ENCODE measurements at regions not wholly inside any gene's neighbourhood (a gene's known extent, or its start where the extent isn't known, plus 50 kb on each side); places are given as distances from the start of the nearest gene placed in this dataset.

GRCh38 chr13:109869312-109870237 is 83.2 kb upstream of the IRS2 start:
- DNase-seq (peak in 12 of 35 experiments; percentile 0 to 12 (median 5)), ATAC-seq (replicated peaks in 1 of 4) (peak in 3 of 4 experiments; percentile 46 to 84 (median 54))
- Mint-ChIP-seq H3K27ac (no peak overlapping the region), H3K4me1 (peaks cover 0 to 5% (median 3%) of the 10 kb centered on the region in 3 donors), H3K9me3 (no peaks in the 10 kb centered on the region), H3K36me3 (no peaks in the 10 kb centered on the region), H3K4me3 (peak overlapping the region; percentile 34 to 81 (median 37)), H3K27me3 (peaks cover 18 to 32% of the 10 kb centered on the region in 2 donors)
- Histone ChIP-seq H3K36me3 (ENCODE audit: control insufficient read depth in 2 of 2, extremely low read depth in 1 of 2, insufficient read depth in 1 of 2, low read length in 1 of 2) (no peaks in the 10 kb centered on the region), H3K4me1 (ENCODE audit: control insufficient read depth in 1 of 2, extremely low read depth in 1 of 2, insufficient read depth in 2 of 2, low read length in 2 of 2) (peaks cover 0 to 3% of the 10 kb centered on the region in 2 experiments), H3K27ac (ENCODE audit: low read length) (no peak overlapping the region), H3K27me3 (replicated peaks in 1 of 2; ENCODE audit: control insufficient read depth in 2 of 2, extremely low read depth in 1 of 2, insufficient read depth in 2 of 2, low read length in 1 of 2) (peaks cover 9 to 21% of the 10 kb centered on the region in 2 experiments), H3K9me3 (no peaks in the 10 kb centered on the region), H3K4me3 (ENCODE audit: control insufficient read depth in 1 of 2, extremely low read depth in 1 of 2, low read length in 1 of 2) (peak overlapping the region in 1 of 2 donors; percentile 39)
- POLR2A ChIA-PET = no interaction called here
- CTCF ChIA-PET = no interaction called here
- WGBS (ENCODE audit: insufficient coverage) = 51% methylated on average over 36 of the region's 43 CpGs

DNA sequence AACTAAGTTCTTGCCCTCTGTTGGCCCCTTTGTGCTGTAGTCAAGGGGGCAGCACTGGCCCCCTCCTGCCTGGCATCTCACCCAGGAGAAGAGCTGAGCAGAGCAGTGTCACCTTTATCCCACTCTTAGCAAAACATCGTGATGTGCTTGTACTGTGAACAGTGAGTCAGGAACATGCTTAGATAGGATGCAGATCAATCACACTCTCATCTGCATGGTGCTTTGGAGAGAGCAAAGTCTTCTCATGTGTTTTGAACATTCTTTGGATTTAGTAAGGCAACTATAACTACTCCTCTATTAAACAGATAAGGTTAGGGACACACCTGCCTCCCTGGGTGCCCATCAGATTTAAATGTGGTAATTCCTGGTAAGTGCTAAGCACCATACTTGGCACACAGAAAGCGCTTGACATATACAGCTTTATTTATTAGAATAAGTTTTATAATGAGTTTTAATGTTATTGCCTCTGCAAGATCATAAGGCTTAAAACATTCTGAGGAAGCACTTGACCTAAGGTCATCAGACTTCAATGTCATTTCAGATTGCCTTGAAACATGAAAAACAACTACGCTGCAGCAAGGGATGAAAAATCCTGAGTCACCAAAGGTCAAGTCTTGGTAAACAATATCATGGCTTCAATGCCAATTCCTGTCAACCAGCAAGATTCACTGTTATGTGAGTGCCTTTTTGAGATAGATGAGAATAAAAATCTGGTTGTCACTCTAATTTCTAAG is 82.4 kb upstream of the IRS2 start:
- Histone ChIP-seq H3K27me3 (replicated peaks in 1 of 2; ENCODE audit: control insufficient read depth in 2 of 2, extremely low read depth in 1 of 2, insufficient read depth in 2 of 2, low read length in 1 of 2) (peaks cover 9 to 20% of the 10 kb centered on the region in 2 experiments), H3K4me1 (ENCODE audit: control insufficient read depth in 1 of 2, extremely low read depth in 1 of 2, insufficient read depth in 2 of 2, low read length in 2 of 2) (peaks cover 0 to 3% of the 10 kb centered on the region in 2 experiments), H3K36me3 (ENCODE audit: control insufficient read depth in 2 of 2, extremely low read depth in 1 of 2, insufficient read depth in 1 of 2, low read length in 1 of 2) (no peaks in the 10 kb centered on the region), H3K4me3 (ENCODE audit: control insufficient read depth in 1 of 2, extremely low read depth in 1 of 2, low read length in 1 of 2) (no peak overlapping the region), H3K9me3 (no peaks in the 10 kb centered on the region), H3K27ac (ENCODE audit: low read length) (no peak overlapping the region)
- Mint-ChIP-seq H3K27ac (no peak overlapping the region), H3K4me1 (peaks cover 0 to 5% (median 3%) of the 10 kb centered on the region in 3 donors), H3K27me3 (peaks cover 18 to 24% of the 10 kb centered on the region in 2 donors), H3K9me3 (no peaks in the 10 kb centered on the region), H3K4me3 (peak overlapping the region in 2 of 3 donors; percentile 34 to 81), H3K36me3 (no peaks in the 10 kb centered on the region)
- CTCF ChIA-PET = no interaction called here
- 60% methylated on average over 1 of the region's 3 CpGs for WGBS (ENCODE audit: insufficient coverage)
- POLR2A ChIA-PET = no interaction called here
- no peak for DNase-seq
- ATAC-seq (replicated peaks in 1 of 4) = no peak

DNA sequence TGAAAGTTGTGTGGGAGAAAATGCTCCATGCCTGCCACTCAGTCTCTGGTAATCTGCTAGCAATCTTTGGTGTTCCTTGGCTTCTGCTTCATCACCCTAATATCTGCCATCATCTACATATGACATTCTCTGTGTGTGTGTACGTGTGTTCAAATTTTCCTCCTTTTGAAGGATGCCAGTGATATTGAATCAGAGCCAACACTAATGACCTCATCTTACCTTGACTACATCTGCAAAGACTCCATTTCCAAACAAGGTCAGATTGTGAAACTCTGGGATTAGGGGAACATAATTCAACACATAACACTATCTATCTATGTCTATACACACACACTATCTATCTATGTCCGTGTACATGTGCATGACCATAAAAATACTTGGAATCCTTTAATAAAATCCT is 81.4 kb upstream of the IRS2 start:
- peaks cover 9 to 16% of the 10 kb centered on the region in 2 experiments for H3K27me3 ChIP-seq (replicated peaks in 1 of 2; ENCODE audit: control insufficient read depth in 2 of 2, extremely low read depth in 1 of 2, insufficient read depth in 2 of 2, low read length in 1 of 2)
- no peaks in the 10 kb centered on the region for H3K9me3 ChIP-seq
- Mint-ChIP-seq H3K27me3 (peaks cover 25% of the 10 kb centered on the region in 2 donors), H3K9me3 (no peaks in the 10 kb centered on the region), H3K4me1 (peaks cover 0 to 5% (median 3%) of the 10 kb centered on the region in 3 donors), H3K27ac (no peak overlapping the region), H3K36me3 (no peaks in the 10 kb centered on the region), H3K4me3 (no peak overlapping the region)
- H3K27ac ChIP-seq (ENCODE audit: low read length) = no peak overlapping the region
- no peak overlapping the region for H3K4me3 ChIP-seq (ENCODE audit: control insufficient read depth in 1 of 2, extremely low read depth in 1 of 2, low read length in 1 of 2)
- WGBS (ENCODE audit: insufficient coverage) = 60% methylated on average over 1 of the region's 2 CpGs
- DNase-seq (no peak), ATAC-seq (replicated peaks in 1 of 4) (no peak)
- CTCF ChIA-PET = no interaction called here
- POLR2A ChIA-PET = no interaction called here
- H3K4me1 ChIP-seq (ENCODE audit: control insufficient read depth in 1 of 2, extremely low read depth in 1 of 2, insufficient read depth in 2 of 2, low read length in 2 of 2) = peaks cover 0 to 3% of the 10 kb centered on the region in 2 experiments
- no peaks in the 10 kb centered on the region for H3K36me3 ChIP-seq (ENCODE audit: control insufficient read depth in 2 of 2, extremely low read depth in 1 of 2, insufficient read depth in 1 of 2, low read length in 1 of 2)

GRCh38 chr13:109862627-109863026 is 76.2 kb upstream of the IRS2 start:
- Histone ChIP-seq H3K4me3 (ENCODE audit: control insufficient read depth in 1 of 2, extremely low read depth in 1 of 2, low read length in 1 of 2) (no peak overlapping the region), H3K27ac (ENCODE audit: low read length) (no peak overlapping the region), H3K9me3 (no peaks in the 10 kb centered on the region), H3K36me3 (ENCODE audit: control insufficient read depth in 2 of 2, extremely low read depth in 1 of 2, insufficient read depth in 1 of 2, low read length in 1 of 2) (no peaks in the 10 kb centered on the region), H3K27me3 (replicated peaks in 1 of 2; ENCODE audit: control insufficient read depth in 2 of 2, extremely low read depth in 1 of 2, insufficient read depth in 2 of 2, low read length in 1 of 2) (peaks cover 6 to 18% of the 10 kb centered on the region in 2 experiments), H3K4me1 (ENCODE audit: control insufficient read depth in 1 of 2, extremely low read depth in 1 of 2, insufficient read depth in 2 of 2, low read length in 2 of 2) (no peaks in the 10 kb centered on the region)
- Mint-ChIP-seq H3K27me3 (peaks cover 38 to 46% of the 10 kb centered on the region in 2 donors), H3K9me3 (no peaks in the 10 kb centered on the region), H3K4me1 (no peaks in the 10 kb centered on the region), H3K27ac (no peak overlapping the region), H3K36me3 (no peaks in the 10 kb centered on the region), H3K4me3 (no peak overlapping the region)
- WGBS (ENCODE audit: insufficient coverage) = 60% methylated on average over 1 of the region's 2 CpGs
- DNase-seq (no peak), ATAC-seq (replicated peaks in 1 of 4) (no peak)
- CTCF ChIA-PET = no interaction called here
- POLR2A ChIA-PET = no interaction called here

- no peaks in the 10 kb centered on the region for H3K4me1 ChIP-seq (ENCODE audit: control insufficient read depth in 1 of 2, extremely low read depth in 1 of 2, insufficient read depth in 2 of 2, low read length in 2 of 2)
- no peaks in the 10 kb centered on the region for H3K36me3 ChIP-seq (ENCODE audit: control insufficient read depth in 2 of 2, extremely low read depth in 1 of 2, insufficient read depth in 1 of 2, low read length in 1 of 2)
- Mint-ChIP-seq H3K4me1 (no peaks in the 10 kb centered on the region), H3K27ac (no peak overlapping the region), H3K4me3 (no peak overlapping the region), H3K36me3 (no peaks in the 10 kb centered on the region), H3K9me3 (peaks cover 0 to 4% (median 0%) of the 10 kb centered on the region in 3 donors), H3K27me3 (peaks cover 52 to 54% of the 10 kb centered on the region in 2 donors)
- H3K9me3 ChIP-seq = no peaks in the 10 kb centered on the region
- WGBS (ENCODE audit: insufficient coverage) = 0% methylated on average over 1 of the region's 3 CpGs
- no peak for ATAC-seq (replicated peaks in 1 of 4)
- ChIA-PET POLR2A (no interaction called here), CTCF (no interaction called here)
- no peak overlapping the region for H3K27ac ChIP-seq (ENCODE audit: low read length)
- no peak for DNase-seq
- no peak overlapping the region for H3K4me3 ChIP-seq (ENCODE audit: control insufficient read depth in 1 of 2, extremely low read depth in 1 of 2, low read length in 1 of 2)
- H3K27me3 ChIP-seq (replicated peaks in 1 of 2; ENCODE audit: control insufficient read depth in 2 of 2, extremely low read depth in 1 of 2, insufficient read depth in 2 of 2, low read length in 1 of 2) = peaks cover 10 to 14% of the 10 kb centered on the region in 2 experiments
These were observed 73.5 kb upstream of the IRS2 start for GRCh38 chr13:109859898-109860297.

DNA sequence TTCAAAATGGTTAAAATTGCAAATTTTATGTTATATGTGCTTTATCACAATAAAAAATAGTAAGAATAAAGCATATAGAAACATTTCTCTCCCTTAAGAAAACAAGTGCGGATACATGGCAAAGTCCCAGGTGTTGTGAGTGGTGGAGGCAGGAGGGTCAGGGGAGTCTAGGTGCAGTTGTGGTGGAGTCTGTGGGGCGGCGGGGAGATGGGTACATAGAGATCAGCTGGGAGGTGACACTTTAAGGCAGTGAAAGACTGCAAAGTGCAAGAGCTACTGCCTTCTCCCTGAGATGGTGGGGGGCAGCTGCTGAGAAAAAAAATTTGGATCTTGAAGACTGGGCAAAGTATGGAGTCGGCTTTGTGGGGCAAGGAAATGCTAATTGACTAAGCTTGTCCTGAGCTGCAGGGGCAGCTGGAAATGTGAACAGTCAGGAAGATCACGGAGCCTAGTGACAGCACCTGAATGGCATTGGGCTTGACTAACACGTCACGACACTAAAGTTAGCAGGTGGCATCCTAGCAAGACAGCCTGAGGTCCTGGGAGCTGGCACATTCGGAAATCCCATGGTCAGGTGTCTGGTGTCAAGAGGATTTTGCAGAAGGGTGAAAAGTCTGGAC is 72.9 kb upstream of the IRS2 start:
- ChIA-PET CTCF (no interaction called here), POLR2A (no interaction called here)
- no peak for ATAC-seq (replicated peaks in 1 of 4)
- 64% methylated on average over 7 of the region's 8 CpGs for WGBS (ENCODE audit: insufficient coverage)
- no peak overlapping the region for H3K27ac ChIP-seq (ENCODE audit: low read length)
- no peak for DNase-seq
- H3K4me1 Mint-ChIP-seq = no peaks in the 10 kb centered on the region
- no peaks in the 10 kb centered on the region for H3K36me3 Mint-ChIP-seq
- H3K4me3 Mint-ChIP-seq = no peak overlapping the region
- peaks cover 57% of the 10 kb centered on the region in 2 donors for H3K27me3 Mint-ChIP-seq
- no peaks in the 10 kb centered on the region for H3K4me1 ChIP-seq (ENCODE audit: control insufficient read depth in 1 of 2, extremely low read depth in 1 of 2, insufficient read depth in 2 of 2, low read length in 2 of 2)
- H3K36me3 ChIP-seq (ENCODE audit: control insufficient read depth in 2 of 2, extremely low read depth in 1 of 2, insufficient read depth in 1 of 2, low read length in 1 of 2) = no peaks in the 10 kb centered on the region
- no peaks in the 10 kb centered on the region for H3K9me3 ChIP-seq
- H3K4me3 ChIP-seq (ENCODE audit: control insufficient read depth in 1 of 2, extremely low read depth in 1 of 2, low read length in 1 of 2) = no peak overlapping the region
- H3K9me3 Mint-ChIP-seq = peaks cover 0 to 4% (median 0%) of the 10 kb centered on the region in 3 donors
- no peak overlapping the region for H3K27ac Mint-ChIP-seq
- peaks cover 10 to 14% of the 10 kb centered on the region in 2 experiments for H3K27me3 ChIP-seq (replicated peaks in 1 of 2; ENCODE audit: control insufficient read depth in 2 of 2, extremely low read depth in 1 of 2, insufficient read depth in 2 of 2, low read length in 1 of 2)

Data from T-cell (primary cell).